Stimulated activated CD8-positive, alpha-beta memory T cell treated with anti-CD3 and anti-CD28 coated beads, Interleukin-4, amount 100 ng/mL, for 48 hours (primary cell): ENCODE measurements at regions not wholly inside any gene's neighbourhood (a gene's known extent, or its start where the extent isn't known, plus 50 kb on each side); places are given as distances from the start of the nearest gene placed in this dataset.
"Not testable (repeated sequence)": the region's sequence is repeated elsewhere in the genome, so short reads cannot be mapped to it uniquely, and the experiment has no call there.

ENCODE experiments used
- DNase-seq: peaks from one replicate; pipeline ENCODE4 v3.0.0-alpha.2; 2020

- DNase-seq: no peak
These were observed 58.1 kb upstream of the FNDC3B start for GRCh38 chr3:171981271-171981605.

GRCh38 chr3:171982828-171983227 is 56.5 kb upstream of the FNDC3B start:
- DNase-seq: no peak

- not testable (repeated sequence) for DNase-seq
These were observed 55.7 kb upstream of the FNDC3B start for GRCh38 chr3:171983685-171984084.

- no peak for DNase-seq
These were observed 54.5 kb upstream of the FNDC3B start for GRCh38 chr3:171984883-171985282.

- DNase-seq: no peak
These were observed 53.2 kb upstream of the FNDC3B start for GRCh38 chr3:171986176-171986575.

- DNase-seq: no peak
These were observed 52.4 kb upstream of the FNDC3B start for GRCh38 chr3:171986757-171987518.
